Right lobe of liver (tissue), 6 donors: ENCODE measurements at regions not wholly inside any gene's neighbourhood (a gene's known extent, or its start where the extent isn't known, plus 50 kb on each side); places are given as distances from the start of the nearest gene placed in this dataset.

Source experiments
- ATAC-seq, 4 donors: fragments of 200-7000 bp; cut with Tn5 transposase; one replicate each; pipeline ENCODE4 v1.9.1; 2020; ENCODE audit warnings: mild to moderate bottlenecking in 4 of 4, moderate library complexity in 4 of 4
- DNase-seq, 3 donors: peaks; one replicate each; pipeline ENCODE4 v3.0.0-alpha.2; 2020
- H3K27ac ChIP-seq, 3 donors: fragments of 200-600 bp; one replicate each; pipeline ENCODE4 v1.8.0; 2022
- H3K27me3 ChIP-seq, 2 donors: fragments of 200-600 bp; one replicate each; pipeline ENCODE4 v1.8.0; 2022
- H3K36me3 ChIP-seq, 4 donors: fragments of 200-600 bp; sonication (generic) in 1 of 4; one replicate each; pipeline versions ENCODE4 v1.5.1 to v1.8.0; 2017 to 2022; ENCODE audit warnings: control low read depth in 1 of 4
- H3K4me1 ChIP-seq, 4 donors: fragments of 200-600 bp; sonication (generic) in 1 of 4; one replicate each; pipeline versions ENCODE4 v1.5.1 to v1.8.0; 2017 to 2022; ENCODE audit warnings: control low read depth in 1 of 4
- H3K4me3 ChIP-seq, 3 donors: fragments of 200-600 bp; one replicate each; pipeline ENCODE4 v1.8.0; 2022
- H3K9me3 ChIP-seq, 4 donors: fragments of 200-600 bp; sonication (generic) in 1 of 4; one replicate each; pipeline versions ENCODE4 v1.5.1 to v1.8.0; 2017 to 2022; ENCODE audit warnings: control low read depth in 1 of 4
- CTCF ChIP-seq, 4 donors: fragments of 200-600 bp in 3 of 4; fragments of 450-650 bp in 1 of 4; IDR thresholded peaks; one replicate each; pipeline versions ENCODE4 v1.5.1 to v1.8.0; 2016 to 2022; ENCODE audit warnings: antibody characterized with exemption in 4 of 4, mild to moderate bottlenecking in 2 of 4
- POLR2A ChIP-seq: fragments of 450-650 bp; IDR thresholded peaks from one replicate; pipeline ENCODE4 v1.6.1; 2017; ENCODE audit warnings: antibody characterized with exemption, mild to moderate bottlenecking
- WGBS: methylation state at CpG from one replicate; pipeline ENCODE4 v1.1.6; 2018; ENCODE audit warnings: low coverage, low lambda C conversion rate; ENCODE audit not compliant: insufficient coverage; ENCODE audit errors: missing lambda C conversion rate; 5-methylcytosine and 5-hydroxymethylcytosine counted together
- intact Hi-C, 2 donors: fragments of 100-400 bp; cut with DNase I; formaldehyde crosslinking; loops; one replicate each; pipeline versions ENCODE4 v1.11.2 to v1.14.1; 2022
- donor health status: DM: no; HTN: yes; CAD: no.
- donor health status: DM: no; HTN: no; CAD: no.
- donor health status: DM: no; HTN: no; CAD: no.
- donor health status: DM: no; HTN: yes; CAD: no.
- donor health status: DM: no; HTN: yes; CAD: no.

DNA sequence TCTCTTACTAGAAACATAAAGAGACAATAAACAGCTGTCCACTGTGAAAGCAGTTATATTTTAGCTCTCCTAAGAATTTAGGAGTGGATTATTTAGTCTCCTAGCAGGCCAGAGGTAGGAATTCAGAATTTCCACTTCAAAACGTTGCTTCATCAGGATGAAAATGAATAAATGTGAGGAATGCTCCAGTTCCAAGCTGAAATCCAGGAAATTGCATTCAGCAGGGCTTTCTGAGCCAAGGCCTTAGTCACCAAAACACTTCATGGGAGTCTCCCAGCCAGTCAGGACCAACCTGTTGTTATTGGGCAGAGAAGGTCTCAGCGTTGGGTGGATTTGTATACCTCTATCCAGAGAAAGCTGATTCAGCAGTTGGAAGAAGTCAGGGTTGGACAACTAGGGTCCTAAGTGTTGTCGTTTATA is 1040.3 kb downstream of the TLE1 start:
- no peaks in the 10 kb centered on the region for H3K4me1 ChIP-seq
- no peaks in the 10 kb centered on the region for H3K36me3 ChIP-seq
- no peaks in the 10 kb centered on the region for H3K27me3 ChIP-seq
- no peak overlapping the region for H3K27ac ChIP-seq
- no peaks in the 10 kb centered on the region for H3K9me3 ChIP-seq
- no peak for TF ChIP-seq POLR2A
- no peak for TF ChIP-seq CTCF (IDR thresholded peaks at IDR 0.05)
- DNase-seq (no peak), ATAC-seq (no peak)
- intact Hi-C loops: no loop called here
- WGBS: 38% methylated on average over 3 of the region's 3 CpGs
- no peak overlapping the region for H3K4me3 ChIP-seq

DNA sequence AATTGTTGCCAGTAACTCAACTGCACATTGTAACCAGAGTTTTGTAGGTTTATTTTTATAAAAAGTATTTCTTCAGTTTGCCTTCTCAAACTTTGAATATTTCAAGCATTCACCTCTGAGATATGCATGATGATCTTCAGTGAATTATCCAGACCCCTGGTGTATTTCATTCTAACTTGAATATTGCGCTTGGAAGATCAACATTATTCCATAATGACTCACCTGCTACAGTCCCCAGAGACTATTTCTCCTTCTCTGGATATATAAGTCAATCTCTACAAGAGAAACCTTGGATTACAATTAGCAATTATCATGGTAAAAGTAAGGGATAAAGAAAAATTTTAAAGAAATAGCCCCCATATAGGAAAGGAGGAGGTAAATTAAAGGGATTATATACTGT is 1041.0 kb downstream of the TLE1 start:
- Histone ChIP-seq H3K4me1 (no peaks in the 10 kb centered on the region), H3K36me3 (no peaks in the 10 kb centered on the region), H3K4me3 (no peak overlapping the region), H3K27me3 (no peaks in the 10 kb centered on the region), H3K9me3 (no peaks in the 10 kb centered on the region), H3K27ac (no peak overlapping the region)
- ATAC-seq (no peak), DNase-seq (no peak)
- intact Hi-C loops: no loop called here
- 76% methylated on average over 1 of the region's 1 CpG for WGBS
- TF ChIP-seq CTCF (IDR thresholded peaks at IDR 0.05) (no peak), POLR2A (no peak)

DNA sequence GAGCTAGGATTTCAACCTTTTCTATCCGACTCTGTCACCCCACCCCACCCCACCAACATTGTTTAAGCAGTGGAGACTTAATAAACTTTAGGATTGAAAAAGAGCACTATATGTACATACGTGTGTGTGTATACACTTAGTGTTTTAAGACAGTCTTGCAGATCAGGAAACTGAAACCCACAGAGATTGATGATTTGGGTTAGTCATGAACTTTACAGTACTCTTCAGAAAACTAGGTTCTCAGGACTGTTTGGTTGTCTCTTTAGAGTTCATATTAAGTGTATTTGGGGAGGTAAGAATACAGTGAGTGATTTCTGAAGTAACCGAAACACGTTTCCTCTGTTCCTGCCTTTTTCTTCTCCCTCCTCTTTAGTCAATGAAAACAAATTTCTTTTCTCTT is 1043.1 kb downstream of the TLE1 start:
- Histone ChIP-seq H3K4me3 (no peak overlapping the region), H3K4me1 (no peaks in the 10 kb centered on the region), H3K9me3 (no peaks in the 10 kb centered on the region), H3K36me3 (no peaks in the 10 kb centered on the region), H3K27ac (no peak overlapping the region), H3K27me3 (no peaks in the 10 kb centered on the region)
- 85% methylated on average over 4 of the region's 4 CpGs for WGBS
- TF ChIP-seq CTCF (IDR thresholded peaks at IDR 0.05) (no peak), POLR2A (no peak)
- ATAC-seq: no peak
- no peak for DNase-seq
- intact Hi-C loops: no loop called here

- Histone ChIP-seq H3K27ac (no peak overlapping the region), H3K9me3 (no peaks in the 10 kb centered on the region), H3K36me3 (no peaks in the 10 kb centered on the region), H3K27me3 (no peaks in the 10 kb centered on the region), H3K4me3 (no peak overlapping the region), H3K4me1 (no peaks in the 10 kb centered on the region)
- ATAC-seq (no peak), DNase-seq (no peak)
- TF ChIP-seq POLR2A (no peak), CTCF (IDR thresholded peaks at IDR 0.05) (no peak)
- WGBS: 89% methylated on average over 3 of the region's 3 CpGs
- intact Hi-C loops: no loop called here
These were observed 1045.3 kb downstream of the TLE1 start for GRCh38 chr9:80644044-80644443.

DNA sequence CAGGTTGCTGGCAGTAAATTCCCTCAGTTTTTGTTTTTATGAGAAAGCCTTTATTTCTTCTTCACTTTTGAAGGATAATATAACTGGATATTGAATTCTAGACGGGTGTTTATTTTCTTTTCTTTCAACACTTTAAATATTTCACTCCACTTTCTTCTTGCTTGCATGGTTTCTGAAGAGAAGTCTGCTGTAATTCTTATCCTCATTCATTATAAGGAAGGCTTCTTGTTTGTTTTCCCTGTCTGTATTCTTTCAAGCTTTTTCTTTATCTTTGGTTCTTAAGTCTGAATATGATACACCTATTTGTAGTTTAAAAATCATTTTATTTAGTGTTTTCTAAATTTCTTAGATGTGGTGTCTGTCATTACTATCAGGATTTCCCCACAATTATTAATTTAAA is 1054.3 kb downstream of the TLE1 start:
- no peak overlapping the region for H3K4me3 ChIP-seq

More for the DNA sequence above, 1054.3 kb downstream of the TLE1 start:
- Histone ChIP-seq H3K36me3 (no peaks in the 10 kb centered on the region), H3K4me1 (no peaks in the 10 kb centered on the region), H3K27ac (no peak overlapping the region), H3K27me3 (no peaks in the 10 kb centered on the region), H3K9me3 (no peaks in the 10 kb centered on the region)
- 36% methylated on average over 1 of the region's 1 CpG for WGBS
- TF ChIP-seq POLR2A (no peak), CTCF (IDR thresholded peaks at IDR 0.05) (no peak)
- ATAC-seq (no peak), DNase-seq (no peak)
- intact Hi-C loops: no loop called here
